H1 (cell line): ENCODE measurements at regions not wholly inside any gene's neighbourhood (a gene's known extent, or its start where the extent isn't known, plus 50 kb on each side); places are given as distances from the start of the nearest gene placed in this dataset.

Source experiments
- CTCF ChIA-PET: fragments of 300-600 bp; sonication (Branson Sonifier 250); formaldehyde crosslinking; loops from one replicate; lab custom pipeline; 2021; ENCODE audit not compliant: partially characterized antibody; lab: Charles Lee
- POLR2A ChIA-PET: fragments of 300-600 bp; sonication (Branson Sonifier 250); formaldehyde crosslinking; loops from one replicate; lab custom pipeline; 2021; ENCODE audit warnings: inconsistent platforms; ENCODE audit not compliant: partially characterized antibody; lab: Charles Lee
- DNase-seq, 2 experiments: peaks; one replicate each; pipeline versions ENCODE4 v3.0.0 to v3.0.0-alpha.2; 2010 to 2022; ENCODE audit warnings: low spot score in 2 of 2, low read depth in 1 of 2, mixed read lengths in 1 of 2
- FAIRE-seq: peaks from 2 replicates; lab custom pipeline; 2011; peaks lifted over from hg19 to GRCh38; lab: Jason Lieb, UNC
- H2AFZ ChIP-seq: 2 replicates; pipeline ENCODE4 v1.8.1; 2012; ENCODE audit warnings: low read length, inconsistent platforms
- H2AK5ac ChIP-seq: 2 replicates; pipeline ENCODE4 v1.6.1; 2013; ENCODE audit warnings: low read depth, low read length
- H2BK120ac ChIP-seq: replicated peaks from 2 replicates; pipeline ENCODE3; 2013; ENCODE audit warnings: low read depth, low read length, inconsistent platforms
- H2BK12ac ChIP-seq: 2 replicates; pipeline ENCODE4 v1.6.1; 2013; ENCODE audit warnings: low read depth, low read length
- H2BK15ac ChIP-seq: 2 replicates; pipeline ENCODE4 v1.6.1; 2013; ENCODE audit warnings: low read length
- H2BK20ac ChIP-seq: 2 replicates; pipeline ENCODE4 v1.6.1; 2013; ENCODE audit warnings: low read length
- H2BK5ac ChIP-seq: 2 replicates; pipeline ENCODE4 v1.6.1; 2013; ENCODE audit warnings: low read depth, low read length
- H3K14ac ChIP-seq: 2 replicates; pipeline ENCODE4 v1.6.1; 2013; ENCODE audit warnings: inconsistent platforms; ENCODE audit not compliant: insufficient read length
- H3K18ac ChIP-seq: 2 replicates; pipeline ENCODE4 v1.6.1; 2013; ENCODE audit warnings: low read length; ENCODE audit errors: extremely low read depth
- H3K23ac ChIP-seq: 2 replicates; pipeline ENCODE4 v1.6.1; 2013; ENCODE audit warnings: inconsistent platforms; ENCODE audit not compliant: insufficient read length
- H3K23me2 ChIP-seq: 2 replicates; pipeline ENCODE4 v1.6.1; 2013; ENCODE audit warnings: low read depth, low read length
- H3K27ac ChIP-seq: 2 replicates; pipeline ENCODE4 v1.6.1; 2011; ENCODE audit warnings: low read depth, low read length, inconsistent platforms
- H3K27me3 ChIP-seq, 4 experiments: replicated peaks in 1 of 4; 1 replicate in 1 of 4; 2 replicates in 3 of 4; pipeline versions ENCODE4 v1.6.1 to v1.8.1; 2011 to 2013; ENCODE audit warnings: low read length in 3 of 4, mild to moderate bottlenecking in 3 of 4, inconsistent platforms in 2 of 4, mixed read lengths in 2 of 4, moderate library complexity in 1 of 4; ENCODE audit not compliant: control insufficient read depth in 3 of 4, insufficient read depth in 3 of 4; ENCODE audit errors: extremely low read depth in 1 of 4
- H3K36me3 ChIP-seq, 4 experiments: 2 replicates each; pipeline versions ENCODE4 v1.6.1 to v1.8.1; 2011 to 2013; ENCODE audit warnings: mild to moderate bottlenecking in 4 of 4, low read length in 3 of 4, moderate library complexity in 2 of 4, control low read depth in 1 of 4, inconsistent platforms in 1 of 4; ENCODE audit not compliant: insufficient read depth in 4 of 4, control insufficient read depth in 2 of 4
- H3K4ac ChIP-seq: replicated peaks from 2 replicates; pipeline ENCODE3; 2013; ENCODE audit warnings: low read length, low read depth, mixed read lengths, inconsistent platforms; ENCODE audit not compliant: insufficient read length
- H3K4me1 ChIP-seq, 4 experiments: replicated peaks in 1 of 4; 1 replicate in 1 of 4; 2 replicates in 3 of 4; pipeline versions ENCODE4 v1.6.1 to v1.8.1; 2011 to 2013; ENCODE audit warnings: low read length in 3 of 4, inconsistent platforms in 2 of 4, mixed read lengths in 1 of 4; ENCODE audit not compliant: insufficient read depth in 4 of 4, control insufficient read depth in 3 of 4
- H3K4me2 ChIP-seq, 2 experiments: 2 replicates each; pipeline versions ENCODE4 v1.6.1 to v1.8.1; 2011 to 2013; ENCODE audit warnings: low read depth in 2 of 2, low read length in 2 of 2, control low read depth in 1 of 2, inconsistent platforms in 1 of 2, mild to moderate bottlenecking in 1 of 2; ENCODE audit not compliant: insufficient read depth in 1 of 2
- H3K4me3 ChIP-seq, 4 experiments: fragments of 200-600, 300-600 bp in 1 of 4; sonication (generic), shearing (Covaris generic), sonication (Bioruptor Twin) in 1 of 4; 2 replicates each; pipeline versions ENCODE4 v1.5.1 to v1.8.1; 2011 to 2016; ENCODE audit warnings: low read length in 4 of 4, low read depth in 3 of 4, control low read depth in 2 of 4, inconsistent platforms in 2 of 4, mild to moderate bottlenecking in 2 of 4, mixed read lengths in 1 of 4, moderate library complexity in 1 of 4; ENCODE audit not compliant: insufficient read depth in 2 of 4; ENCODE audit errors: extremely low read depth in 1 of 4
- H3K56ac ChIP-seq: replicated peaks from 2 replicates; pipeline ENCODE3; 2013; ENCODE audit warnings: low read depth, mild to moderate bottlenecking, mixed read lengths, low read length, inconsistent platforms; ENCODE audit not compliant: insufficient read length
- H3K79me1 ChIP-seq: 2 replicates; pipeline ENCODE4 v1.6.1; 2013; ENCODE audit warnings: low read depth, low read length, control low read depth
- H3K79me2 ChIP-seq, 2 experiments: 2 replicates each; pipeline versions ENCODE4 v1.6.1 to v1.8.1; 2012 to 2013; ENCODE audit warnings: low read length in 2 of 2, mild to moderate bottlenecking in 2 of 2, inconsistent platforms in 1 of 2; ENCODE audit not compliant: insufficient read depth in 2 of 2, control insufficient read depth in 1 of 2
- H3K9ac ChIP-seq, 4 experiments: replicated peaks in 1 of 4; 1 replicate in 1 of 4; 2 replicates in 3 of 4; pipeline versions ENCODE4 v1.6.1 to v1.8.1; 2011 to 2013; ENCODE audit warnings: low read depth in 3 of 4, low read length in 3 of 4, control low read depth in 2 of 4, mild to moderate bottlenecking in 2 of 4, moderate library complexity in 2 of 4, inconsistent platforms in 1 of 4; ENCODE audit errors: extremely low read depth in 1 of 4
- H3K9me3 ChIP-seq, 2 experiments: 2 replicates each; pipeline versions ENCODE4 v1.6.1 to v1.8.1; 2012 to 2013; ENCODE audit warnings: mild to moderate bottlenecking in 2 of 2, moderate library complexity in 2 of 2, control low read depth in 1 of 2, inconsistent platforms in 1 of 2, low read depth in 1 of 2, low read length in 1 of 2, mixed read lengths in 1 of 2; ENCODE audit not compliant: insufficient read depth in 2 of 2
- H4K20me1 ChIP-seq, 2 experiments: replicated peaks in 1 of 2; 2 replicates each; pipeline versions ENCODE3 to v1.8.1; 2011 to 2013; ENCODE audit warnings: inconsistent platforms in 2 of 2, low read length in 2 of 2, mild to moderate bottlenecking in 1 of 2; ENCODE audit not compliant: insufficient read depth in 2 of 2, control insufficient read depth in 1 of 2
- H4K5ac ChIP-seq: 2 replicates; pipeline ENCODE4 v1.6.1; 2013; ENCODE audit warnings: low read length, low read depth, mixed read lengths, inconsistent platforms; ENCODE audit not compliant: insufficient read length
- H4K8ac ChIP-seq: 2 replicates; pipeline ENCODE4 v1.8.0; 2013; ENCODE audit warnings: mild to moderate bottlenecking, moderate library complexity, low read length, inconsistent platforms; ENCODE audit not compliant: insufficient read depth; ENCODE audit errors: extremely low read depth
- H4K91ac ChIP-seq: replicated peaks from 2 replicates; pipeline ENCODE3; 2013; ENCODE audit warnings: low read length, mixed read lengths, inconsistent platforms; ENCODE audit not compliant: insufficient read length
- RXRA ChIP-seq: IDR thresholded peaks from 2 replicates; pipeline ENCODE4 v1.6.1; 2011; ENCODE audit warnings: low read depth, mild to moderate bottlenecking, low read length, moderate library complexity; ENCODE audit not compliant: insufficient read depth
- WGBS, 2 experiments: shearing (Covaris generic) in 1 of 2; methylation state at CpG; one replicate each; pipeline versions ENCODE4 v1.1.6 to v1.1.7; 2013 to 2015; ENCODE audit warnings: low lambda C conversion rate in 2 of 2, mixed read lengths in 2 of 2, inconsistent platforms in 1 of 2, low coverage in 1 of 2, missing lambda C conversion rate in 1 of 2; ENCODE audit not compliant: insufficient replicate concordance in 2 of 2, insufficient coverage in 1 of 2, insufficient read length in 1 of 2; ENCODE audit errors: extremely low coverage in 1 of 2, missing lambda C conversion rate in 1 of 2; 5-methylcytosine and 5-hydroxymethylcytosine counted together
- TF ChIP-seq, protein P1 (sequence below): IDR thresholded peaks from 2 replicates; pipeline ENCODE4 v1.6.1; 2012; ENCODE audit warnings: inconsistent platforms

DNA sequence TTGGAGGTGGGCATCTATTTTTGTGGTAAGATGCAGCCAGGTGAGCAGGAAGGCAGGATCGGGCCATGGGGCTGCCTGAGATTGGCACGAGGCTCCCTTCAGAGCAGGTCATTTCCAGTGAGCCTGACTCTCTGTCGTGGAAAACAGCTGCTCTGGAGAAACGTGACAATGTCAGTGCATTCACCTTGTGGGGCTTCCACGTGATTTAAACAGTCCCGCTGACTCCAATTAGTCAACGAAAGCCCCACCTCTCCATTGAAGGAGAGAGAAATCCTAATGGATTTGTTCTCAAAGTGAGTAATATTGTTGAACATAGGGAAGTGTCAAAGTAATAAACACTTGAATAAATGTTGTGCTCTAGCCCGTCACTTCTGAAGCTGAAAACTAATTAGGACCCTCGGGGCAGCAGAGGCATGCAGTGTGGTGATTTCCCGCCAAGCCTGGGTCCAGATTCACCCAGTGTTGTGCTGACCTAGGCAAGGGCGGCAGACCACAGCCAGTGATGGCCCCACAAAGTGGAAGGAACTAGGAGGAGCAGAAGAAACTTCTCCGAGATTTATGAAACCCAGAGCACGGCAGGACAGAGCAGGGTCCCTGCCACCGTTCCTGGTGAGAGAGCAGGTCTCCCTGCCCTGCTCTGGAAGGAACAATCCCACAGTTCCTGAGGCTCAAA is 172.5 kb upstream of the C1orf174 start:
- ChIA-PET POLR2A (no interaction called here), CTCF (no interaction called here)
- no peaks in the 10 kb centered on the region for H3K79me2 ChIP-seq
- H3K56ac ChIP-seq = no peak overlapping the region
- peak overlapping the region; percentile 61; the same call in 1 of the 2 replicates for H2BK15ac ChIP-seq
- peak overlapping the region; percentile 90 for H2BK120ac ChIP-seq
- H3K14ac ChIP-seq = no peak overlapping the region
- DNase-seq = no peak
- H4K8ac ChIP-seq = no peak overlapping the region
- H4K20me1 ChIP-seq = no peaks in the 10 kb centered on the region
- no peak overlapping the region for H4K5ac ChIP-seq
- no peak overlapping the region for H3K4me2 ChIP-seq
- H3K4me1 ChIP-seq = peaks cover 4 to 31% (median 15%) of the 10 kb centered on the region in 4 experiments
- H3K4ac ChIP-seq = peak overlapping the region; percentile 42
- H3K27ac ChIP-seq = no peak overlapping the region
- H2BK20ac ChIP-seq = peak overlapping the region; percentile 96
- no peak overlapping the region for H3K4me3 ChIP-seq
- no peak overlapping the region for H3K23ac ChIP-seq
- H2AK5ac ChIP-seq = peak overlapping the region; percentile 42; the same call in 1 of the 2 replicates
- peak overlapping the region; percentile 60; the same call in 1 of the 2 replicates for H3K18ac ChIP-seq
- H3K36me3 ChIP-seq = no peaks in the 10 kb centered on the region
- peak overlapping the region; percentile 57; the same call in 1 of the 2 replicates for H2BK5ac ChIP-seq
- no peak for FAIRE-seq
- H3K79me1 ChIP-seq = no peaks in the 10 kb centered on the region
- H2BK12ac ChIP-seq = peak overlapping the region; percentile 82; the same call in 1 of the 2 replicates
- WGBS, 2 experiments = 79% methylated on average over 14 of the region's 14 CpGs; no CpG with 5 or more reads in 1 of the 2 experiments
- H4K91ac ChIP-seq = peak overlapping the region; percentile 94
- peaks cover 0 to 4% (median under 1%) of the 10 kb centered on the region in 4 experiments; a peak in 3 of 7 replicates for H3K27me3 ChIP-seq
- H3K23me2 ChIP-seq = no peaks in the 10 kb centered on the region
- H3K9ac ChIP-seq = no peak overlapping the region
- no peak overlapping the region for H2AFZ ChIP-seq
- H3K9me3 ChIP-seq = no peaks in the 10 kb centered on the region
- TF ChIP-seq RXRA = no peak
- TF ChIP-seq, protein P1, sequence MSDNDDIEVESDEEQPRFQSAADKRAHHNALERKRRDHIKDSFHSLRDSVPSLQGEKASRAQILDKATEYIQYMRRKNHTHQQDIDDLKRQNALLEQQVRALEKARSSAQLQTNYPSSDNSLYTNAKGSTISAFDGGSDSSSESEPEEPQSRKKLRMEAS = no peak
